Right lobe of liver (tissue), 6 donors: ENCODE measurements at regions not wholly inside any gene's neighbourhood (a gene's known extent, or its start where the extent isn't known, plus 50 kb on each side); places are given as distances from the start of the nearest gene placed in this dataset.

Experiments used
- ATAC-seq, 4 donors: fragments of 200-7000 bp; cut with Tn5 transposase; one replicate each; pipeline ENCODE4 v1.9.1; 2020; ENCODE audit warnings: mild to moderate bottlenecking in 4 of 4, moderate library complexity in 4 of 4
- DNase-seq, 3 donors: peaks; one replicate each; pipeline ENCODE4 v3.0.0-alpha.2; 2020
- H3K27ac ChIP-seq, 3 donors: fragments of 200-600 bp; one replicate each; pipeline ENCODE4 v1.8.0; 2022
- H3K27me3 ChIP-seq, 2 donors: fragments of 200-600 bp; one replicate each; pipeline ENCODE4 v1.8.0; 2022
- H3K36me3 ChIP-seq, 4 donors: fragments of 200-600 bp; sonication (generic) in 1 of 4; one replicate each; pipeline versions ENCODE4 v1.5.1 to v1.8.0; 2017 to 2022; ENCODE audit warnings: control low read depth in 1 of 4
- H3K4me1 ChIP-seq, 4 donors: fragments of 200-600 bp; sonication (generic) in 1 of 4; one replicate each; pipeline versions ENCODE4 v1.5.1 to v1.8.0; 2017 to 2022; ENCODE audit warnings: control low read depth in 1 of 4
- H3K4me3 ChIP-seq, 3 donors: fragments of 200-600 bp; one replicate each; pipeline ENCODE4 v1.8.0; 2022
- H3K9me3 ChIP-seq, 4 donors: fragments of 200-600 bp; sonication (generic) in 1 of 4; one replicate each; pipeline versions ENCODE4 v1.5.1 to v1.8.0; 2017 to 2022; ENCODE audit warnings: control low read depth in 1 of 4
- CTCF ChIP-seq, 4 donors: fragments of 200-600 bp in 3 of 4; fragments of 450-650 bp in 1 of 4; IDR thresholded peaks; one replicate each; pipeline versions ENCODE4 v1.5.1 to v1.8.0; 2016 to 2022; ENCODE audit warnings: antibody characterized with exemption in 4 of 4, mild to moderate bottlenecking in 2 of 4
- POLR2A ChIP-seq: fragments of 450-650 bp; IDR thresholded peaks from one replicate; pipeline ENCODE4 v1.6.1; 2017; ENCODE audit warnings: antibody characterized with exemption, mild to moderate bottlenecking
- WGBS: methylation state at CpG from one replicate; pipeline ENCODE4 v1.1.6; 2018; ENCODE audit warnings: low coverage, low lambda C conversion rate; ENCODE audit not compliant: insufficient coverage; ENCODE audit errors: missing lambda C conversion rate; 5-methylcytosine and 5-hydroxymethylcytosine counted together
- intact Hi-C, 2 donors: fragments of 100-400 bp; cut with DNase I; formaldehyde crosslinking; loops; one replicate each; pipeline versions ENCODE4 v1.11.2 to v1.14.1; 2022
- donor health status: DM: no; HTN: yes; CAD: no.
- donor health status: DM: no; HTN: no; CAD: no.
- donor health status: DM: no; HTN: no; CAD: no.
- donor health status: DM: no; HTN: yes; CAD: no.
- donor health status: DM: no; HTN: yes; CAD: no.

GRCh38 chr1:185491604-185492003 lies 174.6 kb upstream of the IVNS1ABP start:
- intact Hi-C loops: no loop called here
- Histone ChIP-seq H3K27ac (no peak overlapping the region), H3K9me3 (no peaks in the 10 kb centered on the region), H3K4me1 (peaks cover 0 to 12% (median 4%) of the 10 kb centered on the region in 4 donors), H3K4me3 (no peak overlapping the region), H3K27me3 (no peaks in the 10 kb centered on the region), H3K36me3 (no peaks in the 10 kb centered on the region)
- ATAC-seq (no peak), DNase-seq (no peak)
- 92% methylated on average over 2 of the region's 2 CpGs for WGBS
- no peak for TF ChIP-seq POLR2A
- no peak for TF ChIP-seq CTCF (IDR thresholded peaks at IDR 0.05)

- Histone ChIP-seq H3K27me3 (no peaks in the 10 kb centered on the region), H3K36me3 (no peaks in the 10 kb centered on the region), H3K4me1 (peaks cover 0 to 12% (median 4%) of the 10 kb centered on the region in 4 donors), H3K9me3 (no peaks in the 10 kb centered on the region), H3K4me3 (no peak overlapping the region), H3K27ac (no peak overlapping the region)
- TF ChIP-seq CTCF (IDR thresholded peaks at IDR 0.05): no peak
- TF ChIP-seq POLR2A: no peak
- no peak for ATAC-seq
- 68% methylated on average over 5 of the region's 5 CpGs for whole genome bisulfite sequencing
- DNase-seq: no peak
- intact Hi-C loops: no loop called here
These were observed 173.9 kb upstream of the IVNS1ABP start for GRCh38 chr1:185490924-185491323.

- TF ChIP-seq CTCF (IDR thresholded peaks at IDR 0.05) (no peak), POLR2A (no peak)
- H3K9me3 ChIP-seq: no peaks in the 10 kb centered on the region
- H3K27me3 ChIP-seq: no peaks in the 10 kb centered on the region
- H3K4me1 ChIP-seq: peaks cover 0 to 15% (median 4%) of the 10 kb centered on the region in 4 donors
- intact Hi-C loops: no loop called here
- no peak for DNase-seq
- 71% methylated on average over 3 of the region's 3 CpGs for WGBS
- no peaks in the 10 kb centered on the region for H3K36me3 ChIP-seq
- H3K4me3 ChIP-seq: no peak overlapping the region
- no peak overlapping the region for H3K27ac ChIP-seq
- ATAC-seq: no peak
These were observed 172.4 kb upstream of the IVNS1ABP start for GRCh38 chr1:185489406-185489805.

GRCh38 chr1:185488808-185489207 lies 171.8 kb upstream of the IVNS1ABP start:
- Histone ChIP-seq H3K27me3 (no peaks in the 10 kb centered on the region), H3K9me3 (no peaks in the 10 kb centered on the region), H3K36me3 (no peaks in the 10 kb centered on the region), H3K27ac (no peak overlapping the region), H3K4me3 (no peak overlapping the region), H3K4me1 (peaks cover 0 to 21% (median 6%) of the 10 kb centered on the region in 4 donors)
- ATAC-seq (peak; percentile 70 to 89 (median 86)), DNase-seq (peak in 2 of 3 donors; percentile 38 to 73)
- intact Hi-C loops: no loop called here
- 9% methylated on average over 4 of the region's 4 CpGs for WGBS
- TF ChIP-seq CTCF (IDR thresholded peaks at IDR 0.05): no peak
- no peak for TF ChIP-seq POLR2A

GRCh38 chr1:185487936-185488335 lies 170.9 kb upstream of the IVNS1ABP start:
- ATAC-seq: no peak
- intact Hi-C loops: no loop called here
- 42% methylated on average over 2 of the region's 2 CpGs for WGBS

More at GRCh38 chr1:185487936-185488335, 170.9 kb upstream of the IVNS1ABP start:
- no peak for DNase-seq
- H3K27ac ChIP-seq: no peak overlapping the region
- no peak overlapping the region for H3K4me3 ChIP-seq
- H3K9me3 ChIP-seq: no peaks in the 10 kb centered on the region
- TF ChIP-seq CTCF (IDR thresholded peaks at IDR 0.05): no peak
- no peak for TF ChIP-seq POLR2A
- H3K27me3 ChIP-seq: no peaks in the 10 kb centered on the region
- H3K4me1 ChIP-seq: peaks cover 0 to 29% (median 9%) of the 10 kb centered on the region in 4 donors
- H3K36me3 ChIP-seq: no peaks in the 10 kb centered on the region
